CD14-positive monocyte (primary cell): ENCODE measurements at regions not wholly inside any gene's neighbourhood (a gene's known extent, or its start where the extent isn't known, plus 50 kb on each side); places are given as distances from the start of the nearest gene placed in this dataset.

Source experiments
- DNase-seq, 3 donors: peaks; one replicate each; pipeline ENCODE4 v3.0.0-alpha.2; 2011 to 2022
- H2AFZ ChIP-seq: 2 replicates; pipeline ENCODE4 v1.6.0; 2012; ENCODE audit warnings: mild to moderate bottlenecking, low read depth, low read length, inconsistent platforms; ENCODE audit not compliant: insufficient read depth, poor library complexity, severe bottlenecking
- H3K27ac ChIP-seq, 2 donors: 1 replicate in 1 of 2; 2 replicates in 1 of 2; pipeline ENCODE4 v1.5.1; 2012 to 2013; ENCODE audit warnings: low read length in 2 of 2, control low read depth in 1 of 2, inconsistent platforms in 1 of 2, low read depth in 1 of 2, mild to moderate bottlenecking in 1 of 2
- H3K27me3 ChIP-seq, 2 donors: one replicate each; pipeline versions ENCODE4 v1.6.0 to v1.6.1; 2011 to 2013; ENCODE audit warnings: low read length in 2 of 2; ENCODE audit not compliant: control insufficient read depth in 2 of 2, insufficient read depth in 2 of 2
- H3K36me3 ChIP-seq, 2 donors: replicated peaks in 1 of 2; 1 replicate in 1 of 2; 2 replicates in 1 of 2; pipeline versions ENCODE4 v1.5.1 to v1.6.1; 2012 to 2013; ENCODE audit warnings: low read length in 2 of 2, control low read depth in 1 of 2, inconsistent platforms in 1 of 2, mild to moderate bottlenecking in 1 of 2; ENCODE audit not compliant: insufficient read depth in 2 of 2, control insufficient read depth in 1 of 2
- H3K4me1 ChIP-seq, 2 donors: 1 replicate in 1 of 2; 2 replicates in 1 of 2; pipeline versions ENCODE4 v1.5.1 to v1.6.1; 2012 to 2013; ENCODE audit warnings: low read length in 2 of 2, control low read depth in 1 of 2, inconsistent platforms in 1 of 2, mild to moderate bottlenecking in 1 of 2, moderate library complexity in 1 of 2; ENCODE audit not compliant: insufficient read depth in 2 of 2, control insufficient read depth in 1 of 2
- H3K4me2 ChIP-seq: replicated peaks from 2 replicates; pipeline ENCODE3; 2012; ENCODE audit warnings: low read length, moderate library complexity, mild to moderate bottlenecking; ENCODE audit not compliant: poor library complexity, severe bottlenecking; ENCODE audit errors: extremely low read depth
- H3K4me3 ChIP-seq, 3 experiments: fragments of 200-600 bp in 1 of 3; sonication (generic) in 1 of 3; replicated peaks in 1 of 3; 1 replicate in 2 of 3; 2 replicates in 1 of 3; pipeline ENCODE4 v1.5.1; 2011 to 2013; ENCODE audit warnings: low read length in 3 of 3, mild to moderate bottlenecking in 3 of 3, control low read depth in 2 of 3, low read depth in 2 of 3, inconsistent platforms in 1 of 3, moderate library complexity in 1 of 3
- H3K79me2 ChIP-seq: 2 replicates; pipeline ENCODE4 v1.6.0; 2012; ENCODE audit warnings: mild to moderate bottlenecking, control low read depth, inconsistent platforms, low read length, moderate library complexity; ENCODE audit not compliant: insufficient read depth
- H3K9ac ChIP-seq: 2 replicates; pipeline ENCODE4 v1.6.0; 2017; ENCODE audit warnings: low read length, mild to moderate bottlenecking; ENCODE audit not compliant: insufficient read depth, poor library complexity, severe bottlenecking
- H3K9me3 ChIP-seq, 2 donors: replicated peaks in 1 of 2; 1 replicate in 1 of 2; 2 replicates in 1 of 2; pipeline versions ENCODE4 v1.5.1 to v1.6.1; 2012 to 2013; ENCODE audit warnings: low read length in 2 of 2, control low read depth in 1 of 2; ENCODE audit not compliant: control insufficient read depth in 1 of 2, insufficient read depth in 1 of 2
- H4K20me1 ChIP-seq: 2 replicates; pipeline ENCODE4 v1.6.0; 2012; ENCODE audit warnings: mild to moderate bottlenecking, low read length, control low read depth, moderate library complexity; ENCODE audit not compliant: insufficient read depth
- H3K27ac Mint-ChIP-seq, 7 donors: one replicate each; pipeline ENCODE4 v1.8.0; 2020; ENCODE audit warnings: mild to moderate bottlenecking in 7 of 7, mixed read lengths in 7 of 7, moderate library complexity in 6 of 7, inconsistent platforms in 2 of 7
- H3K27me3 Mint-ChIP-seq, 3 donors: one replicate each; pipeline ENCODE4 v1.8.0; 2021 to 2022; ENCODE audit warnings: low read depth in 3 of 3, mild to moderate bottlenecking in 3 of 3, mixed read lengths in 3 of 3, moderate library complexity in 3 of 3, inconsistent platforms in 1 of 3
- H3K36me3 Mint-ChIP-seq, 2 donors: one replicate each; pipeline ENCODE4 v1.8.0; 2020; ENCODE audit warnings: mixed read lengths in 2 of 2, inconsistent platforms in 1 of 2, mild to moderate bottlenecking in 1 of 2
- H3K4me1 Mint-ChIP-seq: one replicate; pipeline ENCODE4 v1.8.0; 2020; ENCODE audit warnings: mild to moderate bottlenecking, mixed read lengths
- H3K4me3 Mint-ChIP-seq, 2 donors: one replicate each; pipeline ENCODE4 v1.8.0; 2020; ENCODE audit warnings: mild to moderate bottlenecking in 2 of 2, mixed read lengths in 2 of 2, moderate library complexity in 1 of 2
- H3K9me3 Mint-ChIP-seq, 7 donors: one replicate each; pipeline ENCODE4 v1.8.0; 2020 to 2022; ENCODE audit warnings: mixed read lengths in 7 of 7, mild to moderate bottlenecking in 6 of 7, moderate library complexity in 6 of 7, inconsistent platforms in 2 of 7
- CTCF ChIP-seq: fragments of 200-600 bp; IDR thresholded peaks from one replicate; pipeline ENCODE4 v1.8.0; 2022; ENCODE audit warnings: antibody characterized with exemption, mild to moderate bottlenecking
- WGBS: methylation state at CpG from one replicate; pipeline ENCODE4 v1.1.5; 2013; ENCODE audit warnings: missing lambda C conversion rate; ENCODE audit not compliant: insufficient coverage; 5-methylcytosine and 5-hydroxymethylcytosine counted together
- intact Hi-C, 2 donors: fragments of 100-400 bp; cut with micrococcal nuclease; formaldehyde crosslinking; loops; one replicate each; pipeline versions ENCODE4 v1.15.0 to v1.15.1; 2023

GRCh38 chr11:134883484-134883883, 471.4 kb upstream of the B3GAT1 start:
- Histone ChIP-seq H2AFZ (no peak overlapping the region), H3K9me3 (no peaks in the 10 kb centered on the region), H3K4me2 (no peak overlapping the region), H3K36me3 (no peaks in the 10 kb centered on the region), H3K9ac (no peak overlapping the region), H3K4me3 (no peak overlapping the region), H3K79me2 (no peaks in the 10 kb centered on the region), H3K27me3 (no peaks in the 10 kb centered on the region), H3K27ac (no peak overlapping the region), H4K20me1 (no peaks in the 10 kb centered on the region), H3K4me1 (no peaks in the 10 kb centered on the region)
- Mint-ChIP-seq H3K36me3 (no peaks in the 10 kb centered on the region), H3K27ac (no peak overlapping the region), H3K4me3 (no peak overlapping the region), H3K9me3 (peaks cover 0 to 5% (median 0%) of the 10 kb centered on the region in 7 donors), H3K27me3 (peaks cover 2 to 7% (median 3%) of the 10 kb centered on the region in 3 donors), H3K4me1 (no peaks in the 10 kb centered on the region)
- no peak for TF ChIP-seq CTCF
- no peak for DNase-seq
- intact Hi-C loops = no loop called here
- WGBS = 90% methylated on average over 8 of the region's 8 CpGs

- no peaks in the 10 kb centered on the region for H3K4me1 Mint-ChIP-seq
- H3K27ac ChIP-seq = no peak overlapping the region
- TF ChIP-seq CTCF = no peak
- DNase-seq = no peak
- H3K4me1 ChIP-seq = no peaks in the 10 kb centered on the region
- H3K4me3 Mint-ChIP-seq = no peak overlapping the region
- no peaks in the 10 kb centered on the region for H3K36me3 Mint-ChIP-seq
- intact Hi-C loops = no loop called here
- H3K27ac Mint-ChIP-seq = no peak overlapping the region
- H3K79me2 ChIP-seq = no peaks in the 10 kb centered on the region
- H3K4me2 ChIP-seq = no peak overlapping the region
- 82% methylated on average over 3 of the region's 13 CpGs for WGBS
- H3K27me3 ChIP-seq = no peaks in the 10 kb centered on the region
- H3K9me3 ChIP-seq = no peaks in the 10 kb centered on the region
- no peaks in the 10 kb centered on the region for H4K20me1 ChIP-seq
- no peak overlapping the region for H3K4me3 ChIP-seq
- H3K27me3 Mint-ChIP-seq = peaks cover 2 to 7% (median 3%) of the 10 kb centered on the region in 3 donors
- H3K36me3 ChIP-seq = no peaks in the 10 kb centered on the region
- H3K9me3 Mint-ChIP-seq = peaks cover 0 to 3% (median 0%) of the 10 kb centered on the region in 7 donors
- H2AFZ ChIP-seq = no peak overlapping the region
- no peak overlapping the region for H3K9ac ChIP-seq
Observed at GRCh38 chr11:134882671-134883297, 470.7 kb upstream of the B3GAT1 start.
